NCI-H1048 (cell line): ENCODE measurements at regions not wholly inside any gene's neighbourhood (a gene's known extent, or its start where the extent isn't known, plus 50 kb on each side); places are given as distances from the start of the nearest gene placed in this dataset.
"Not testable (repeated sequence)": the region's sequence is repeated elsewhere in the genome, so short reads cannot be mapped to it uniquely, and the experiment has no call there.

Experiments used
- DNase-seq: peaks from one replicate; lab custom pipeline; 2025; lab: John Stamatoyannopoulos, UW

DNA sequence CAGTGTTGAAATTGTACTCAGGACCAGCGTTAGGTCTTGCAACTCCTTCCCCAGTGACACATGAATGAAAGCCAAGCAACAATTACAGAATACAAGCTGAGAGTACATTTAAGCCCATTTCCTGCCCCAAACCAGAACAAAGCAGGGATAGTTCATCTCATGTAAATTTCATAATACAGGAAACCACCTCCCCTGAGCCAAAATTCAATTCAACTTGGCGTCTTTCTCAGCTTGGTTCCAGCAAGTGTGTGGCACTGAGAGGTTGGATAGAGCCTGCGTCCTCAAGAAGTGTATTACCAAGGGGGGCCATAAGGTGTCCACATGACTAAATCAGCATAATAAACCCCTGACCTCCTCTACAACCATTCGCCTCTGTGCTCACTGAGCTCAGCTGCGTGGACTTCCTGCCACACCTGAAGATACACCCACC, 278.9 kb upstream of the CRY1 start:
- no peak for DNase-seq

DNA sequence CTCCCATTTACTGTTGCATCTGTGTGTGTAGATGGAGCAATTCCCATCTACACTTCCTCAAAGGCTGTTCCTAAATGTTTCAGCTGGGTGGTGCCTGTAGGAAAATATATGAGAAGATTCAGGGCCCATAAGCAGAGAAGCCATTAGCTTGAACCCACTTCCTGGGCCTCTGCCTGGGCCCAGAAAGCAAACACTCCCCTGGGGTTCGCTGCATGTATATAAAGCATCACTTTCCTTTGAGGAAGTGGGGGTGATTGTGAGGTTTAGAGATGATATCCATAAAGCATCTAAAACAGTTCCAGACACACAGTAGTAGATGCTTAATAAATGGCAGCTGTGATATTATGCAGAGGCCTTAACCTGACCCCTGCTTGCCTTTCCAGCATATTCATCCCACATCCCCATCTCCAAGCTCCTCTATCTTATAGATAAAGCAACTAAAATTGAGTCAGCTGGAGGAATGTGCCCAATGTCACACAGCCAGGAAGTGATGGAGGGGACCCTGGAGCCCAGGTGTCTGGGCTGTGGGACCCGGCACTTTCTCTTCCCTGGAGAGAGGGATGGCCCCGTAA, 280.0 kb upstream of the CRY1 start:
- DNase-seq, result no peak

DNA sequence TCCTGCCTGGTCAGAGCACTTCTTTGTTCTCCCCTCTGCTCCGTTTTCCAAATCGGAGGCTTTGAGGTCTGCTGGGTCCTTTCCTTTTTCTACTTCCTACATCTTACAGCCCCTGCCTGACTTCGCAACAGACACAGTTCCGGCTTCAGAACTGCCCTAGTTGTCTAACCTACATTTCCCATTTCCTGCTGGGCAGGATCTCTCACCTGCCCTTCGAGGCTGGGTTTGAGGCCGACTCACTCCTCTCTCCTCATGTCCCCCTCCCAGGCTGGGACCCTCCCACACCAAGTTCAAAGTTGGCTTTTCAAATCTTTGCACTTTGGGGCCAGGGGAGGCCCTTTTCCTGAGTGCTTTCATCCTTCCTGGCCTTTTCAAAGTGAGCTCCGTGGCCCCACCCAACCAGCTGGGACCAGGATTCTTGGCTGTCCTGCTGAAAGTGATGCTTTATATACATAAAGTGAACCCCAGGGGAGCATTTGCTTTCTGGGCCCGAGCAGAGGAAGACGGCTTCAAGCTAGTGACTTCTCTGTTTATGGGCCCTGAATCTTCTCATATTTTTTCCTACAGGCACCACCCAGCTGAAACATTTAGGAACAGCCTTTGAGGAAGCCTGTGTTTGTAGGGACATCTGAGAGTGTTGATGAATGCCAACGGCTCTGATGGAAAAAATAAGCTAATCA, 281.0 kb upstream of the CRY1 start:
- DNase-seq, result no peak

DNA sequence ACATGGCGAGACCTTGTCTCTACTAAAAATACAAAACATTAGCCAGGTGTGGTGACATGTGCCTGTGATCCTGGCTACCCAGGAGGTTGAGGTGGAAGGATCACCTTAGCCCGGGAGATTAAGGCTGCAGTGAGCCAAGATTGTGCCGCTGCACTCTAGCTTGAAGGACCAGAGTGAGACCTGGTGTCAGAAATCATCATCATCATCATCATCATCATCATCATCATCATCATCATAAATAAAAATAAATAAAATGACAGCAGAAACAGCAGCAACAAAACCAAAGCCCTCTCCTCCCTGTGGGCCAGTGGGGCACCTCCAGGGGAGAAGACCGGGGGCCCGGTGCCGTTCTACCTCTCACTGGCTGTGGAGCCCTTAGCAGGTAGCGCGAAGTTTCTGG, 281.9 kb upstream of the CRY1 start:
- DNase-seq, result no peak

DNA sequence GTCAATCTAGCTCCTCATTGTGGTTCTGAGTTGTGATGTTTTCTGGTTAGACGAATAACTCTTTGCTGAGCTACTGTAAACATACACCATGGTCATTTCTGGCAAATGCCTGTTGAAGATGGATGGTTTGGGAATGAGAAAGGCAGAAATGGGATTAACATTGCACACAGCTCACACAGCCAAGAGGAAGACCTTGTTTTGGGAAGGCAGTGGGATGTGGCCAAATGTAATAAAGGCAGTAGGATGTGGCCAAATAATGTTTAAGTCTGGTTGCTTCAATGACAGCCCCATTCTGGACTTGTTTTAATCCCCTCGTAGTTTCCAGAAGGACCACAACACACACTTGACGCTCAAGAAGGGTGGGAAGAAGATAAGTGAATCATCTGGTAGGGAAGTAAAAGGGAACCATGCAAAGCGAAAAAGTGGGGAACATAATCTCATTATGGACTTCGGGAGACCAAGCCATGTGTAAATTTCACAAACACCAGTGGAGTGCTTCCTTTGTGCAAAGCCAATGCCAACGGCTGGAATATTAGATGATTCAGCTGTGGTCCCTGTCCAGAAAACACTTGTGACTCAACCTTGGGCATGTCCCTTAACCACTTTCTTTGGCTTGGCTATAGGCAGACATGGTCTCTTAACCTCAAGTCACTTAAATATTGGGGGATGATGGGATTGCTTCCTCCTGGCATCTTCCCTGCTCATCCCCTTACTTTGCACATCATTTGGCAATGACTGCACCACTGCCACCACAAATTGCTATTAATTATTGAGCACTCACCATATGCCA, 284.4 kb upstream of the CRY1 start:
- DNase-seq, result no peak

DNA sequence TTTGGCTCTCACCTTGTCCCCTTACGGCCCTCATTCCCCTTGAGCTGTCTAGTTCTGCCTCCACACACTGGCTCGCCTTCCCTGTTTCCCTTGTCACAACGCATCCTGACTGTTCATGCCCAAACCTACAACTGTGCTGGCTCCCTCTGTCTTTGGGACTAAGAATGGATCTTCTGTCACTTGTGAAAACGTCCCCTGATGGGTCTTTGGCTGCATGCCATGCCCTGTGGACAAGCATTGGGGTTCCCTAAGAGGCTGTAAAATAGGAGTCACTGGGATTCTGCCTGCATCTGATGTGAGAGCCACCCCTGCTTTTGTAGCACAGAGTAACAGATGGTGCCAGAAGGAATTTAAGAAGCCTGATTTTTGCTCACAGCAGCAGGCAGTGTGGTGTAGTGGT, 285.3 kb upstream of the CRY1 start:
- no peak for DNase-seq

DNA sequence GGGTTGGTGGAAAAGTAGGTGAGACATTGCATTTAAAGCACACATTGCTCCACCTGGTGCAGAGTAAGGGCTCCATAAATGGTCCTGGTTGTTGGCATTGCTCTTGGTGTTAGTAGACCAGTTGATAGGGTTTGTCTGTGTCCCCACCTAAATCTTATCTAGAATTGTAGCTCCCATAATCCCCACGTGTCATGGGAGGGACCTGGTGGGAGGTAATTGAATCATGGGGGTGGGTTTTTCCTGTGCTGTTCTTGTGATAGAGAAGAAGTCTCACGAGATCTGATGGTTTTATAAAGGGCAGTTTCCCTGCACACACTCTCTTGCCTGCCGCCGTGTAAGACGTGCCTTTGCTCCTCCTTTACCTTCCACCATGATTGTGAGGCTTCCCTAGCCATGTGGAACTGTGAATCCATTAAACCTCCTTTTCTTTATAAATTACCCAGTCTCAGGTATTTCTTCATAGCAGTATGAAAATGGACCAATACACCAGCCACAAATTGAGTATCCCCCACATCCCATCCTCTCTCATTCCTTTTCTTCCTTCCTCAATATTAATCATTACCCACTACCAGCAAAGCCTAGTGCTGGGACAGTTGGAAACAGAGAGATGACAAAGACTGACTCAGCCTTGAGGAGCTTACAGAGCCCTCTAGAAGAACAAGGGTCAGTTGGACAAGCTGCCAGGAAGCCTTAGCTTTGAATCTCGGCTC, 285.9 kb upstream of the CRY1 start:
- DNase-seq, result not testable (repeated sequence)

DNA sequence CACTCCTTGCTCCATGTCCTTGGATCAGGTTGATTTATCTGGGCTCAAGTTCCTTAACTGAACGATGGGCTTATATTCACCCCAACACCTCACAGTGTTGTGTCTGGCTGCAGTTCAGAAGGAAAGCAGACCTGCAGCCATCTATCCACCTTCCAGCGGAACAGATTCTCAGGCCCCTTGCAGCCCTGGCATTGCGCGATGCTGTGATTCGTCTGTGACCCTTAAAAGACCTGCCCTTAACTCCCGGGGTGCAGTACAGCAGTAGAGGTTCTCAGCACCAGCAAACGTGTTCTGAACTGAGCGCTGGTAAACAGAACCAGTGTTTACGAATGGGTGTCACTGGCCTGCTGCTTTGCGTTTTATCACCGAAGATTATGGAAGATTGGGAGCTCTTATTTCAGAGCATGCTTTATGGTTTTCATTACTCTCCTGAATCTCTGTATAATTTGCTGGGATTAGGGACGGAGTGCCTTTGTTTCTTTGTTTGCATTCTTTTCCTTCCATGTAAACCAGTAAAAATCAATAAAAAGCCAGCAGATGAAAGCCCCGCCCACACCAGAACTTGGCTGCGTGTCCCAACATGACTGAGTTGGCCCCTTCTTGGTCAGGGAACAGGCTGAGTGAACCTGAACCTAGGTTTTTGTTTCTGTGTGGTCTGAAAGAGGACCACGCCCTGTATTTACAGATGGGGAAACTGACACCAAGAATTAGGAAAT, 286.7 kb upstream of the CRY1 start:
- no peak for DNase-seq

DNA sequence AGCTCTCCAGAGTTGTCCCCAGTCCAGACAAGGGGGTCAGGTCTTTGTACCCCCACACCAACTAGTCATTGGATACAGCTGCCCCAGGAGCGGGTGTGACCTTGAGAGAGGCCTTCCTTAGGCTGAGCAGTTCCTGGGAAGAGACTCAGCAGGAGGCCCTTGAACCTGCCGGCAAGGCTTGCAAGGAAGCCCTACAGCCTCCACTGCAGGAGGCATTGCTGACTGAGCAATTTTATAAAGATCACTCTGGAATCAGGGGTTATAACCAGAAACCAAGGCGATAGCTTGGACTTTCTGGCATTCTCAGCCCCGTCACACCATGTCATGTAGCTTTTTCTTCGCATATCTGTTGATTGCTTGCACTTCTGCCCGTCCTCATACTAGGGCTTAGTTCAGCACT, 291.3 kb upstream of the CRY1 start:
- no peak for DNase-seq

DNA sequence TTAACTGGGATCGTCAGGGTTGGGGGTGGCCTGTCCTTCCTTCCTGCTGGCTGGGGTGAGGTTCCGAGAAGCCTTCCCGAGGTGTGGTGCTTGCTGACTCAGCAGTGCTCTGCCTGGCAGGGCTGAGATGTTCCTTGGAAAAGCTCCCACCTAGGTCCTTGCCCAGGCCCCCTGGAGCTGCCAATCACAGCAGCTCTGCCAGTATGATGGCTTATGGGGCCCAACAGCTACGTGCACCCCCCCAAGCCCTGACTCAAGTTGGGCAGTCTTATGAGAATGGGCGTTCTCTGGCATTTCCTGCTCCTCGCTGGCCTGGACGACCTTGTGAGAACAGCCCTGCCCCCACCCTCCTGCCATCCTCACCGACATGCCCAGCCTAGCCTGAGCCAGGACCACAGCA, 292.2 kb upstream of the CRY1 start:
- no peak for DNase-seq

DNA sequence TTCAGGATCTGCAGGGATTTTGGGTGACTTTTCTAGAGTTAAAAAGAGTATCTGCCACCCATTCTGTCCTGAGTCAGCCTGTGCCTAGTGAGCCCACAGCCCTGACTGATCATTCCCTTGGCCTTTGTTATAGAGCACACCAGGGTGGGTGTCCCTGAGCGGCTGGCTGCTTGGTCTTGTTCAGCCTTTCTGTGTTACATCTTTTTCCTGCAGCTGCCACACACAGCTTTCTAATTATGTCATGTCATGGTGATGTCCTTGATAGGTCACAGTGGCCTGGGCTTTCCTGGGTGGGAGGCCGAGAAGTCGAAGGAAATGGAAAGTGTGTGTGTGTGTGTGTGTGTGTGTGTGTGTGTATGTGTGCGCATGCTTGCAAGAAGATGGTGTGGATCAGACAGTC, 293.2 kb upstream of the CRY1 start:
- DNase-seq, result no peak

DNA sequence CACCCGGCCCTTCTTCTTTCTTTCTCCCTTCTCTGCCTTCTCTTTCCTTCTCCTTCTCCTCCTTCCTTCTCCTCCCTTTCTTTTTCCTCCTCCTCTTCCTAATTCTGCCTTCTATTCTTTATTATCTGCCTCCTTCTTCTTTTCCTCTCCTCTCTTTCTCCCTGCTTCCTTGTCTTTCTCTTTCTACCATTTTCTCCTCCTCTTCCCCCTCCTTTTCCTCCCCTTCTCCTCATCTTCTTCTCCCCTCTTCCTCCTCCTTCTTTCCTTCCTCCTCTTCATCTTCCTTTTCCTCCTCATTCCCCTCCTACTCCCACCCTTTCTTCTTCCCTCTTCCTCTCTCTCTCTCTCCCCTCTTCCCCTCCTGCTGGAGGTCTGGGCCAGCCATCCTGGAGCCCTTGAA, 294.9 kb upstream of the CRY1 start:
- no peak for DNase-seq

DNA sequence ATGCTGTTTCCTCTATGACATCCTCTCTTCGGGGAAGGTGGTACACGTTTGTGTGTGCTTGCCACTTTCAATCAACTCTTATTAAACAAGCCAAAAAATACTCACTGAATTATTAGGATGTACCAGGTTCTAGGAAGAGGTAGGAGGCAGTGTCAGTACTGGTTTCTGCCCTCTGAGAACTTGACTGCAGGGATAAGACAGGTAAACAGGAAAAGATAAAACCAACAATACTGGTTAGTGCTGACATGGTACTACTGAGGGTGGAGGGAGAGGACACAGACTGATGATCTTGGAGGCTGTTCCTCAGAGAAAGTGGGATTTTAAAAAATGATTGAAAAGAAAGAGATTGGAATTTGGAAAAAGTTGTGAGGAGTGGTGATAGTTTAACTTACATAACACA, 295.2 kb upstream of the PWP1 start:
- DNase-seq, result no peak

DNA sequence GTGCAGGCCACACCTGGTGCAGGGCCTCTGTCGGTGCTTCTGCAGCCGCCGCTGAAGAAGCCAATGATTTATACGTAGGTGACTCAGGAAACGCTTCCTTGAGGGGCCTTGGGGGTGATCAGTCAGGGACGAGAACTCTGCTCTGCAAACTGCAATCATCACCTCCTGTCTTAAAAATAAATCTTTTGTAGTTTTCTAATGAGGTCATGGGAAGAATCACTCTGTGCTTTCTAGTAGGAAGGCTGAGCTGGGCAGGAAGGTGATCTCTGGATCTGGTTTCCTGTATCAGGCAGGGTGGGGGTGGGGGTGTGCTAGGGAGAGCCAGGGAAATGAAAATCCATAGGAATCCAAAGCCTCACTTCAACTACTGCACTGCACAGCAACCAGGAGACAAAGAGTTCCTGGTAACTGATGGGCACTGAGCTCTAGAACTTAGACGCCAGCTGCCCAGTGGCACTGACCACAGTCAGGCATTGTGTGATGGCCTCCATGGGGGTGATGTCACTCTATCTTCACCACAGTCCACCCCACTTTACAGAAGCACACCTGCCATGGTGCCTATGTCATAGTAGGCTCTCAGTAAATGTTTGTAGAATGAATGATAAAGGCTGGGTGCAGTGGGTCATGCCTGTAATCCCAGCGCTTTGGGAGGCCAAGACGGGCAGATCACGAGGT, 292.4 kb upstream of the PWP1 start:
- DNase-seq, result no peak

DNA sequence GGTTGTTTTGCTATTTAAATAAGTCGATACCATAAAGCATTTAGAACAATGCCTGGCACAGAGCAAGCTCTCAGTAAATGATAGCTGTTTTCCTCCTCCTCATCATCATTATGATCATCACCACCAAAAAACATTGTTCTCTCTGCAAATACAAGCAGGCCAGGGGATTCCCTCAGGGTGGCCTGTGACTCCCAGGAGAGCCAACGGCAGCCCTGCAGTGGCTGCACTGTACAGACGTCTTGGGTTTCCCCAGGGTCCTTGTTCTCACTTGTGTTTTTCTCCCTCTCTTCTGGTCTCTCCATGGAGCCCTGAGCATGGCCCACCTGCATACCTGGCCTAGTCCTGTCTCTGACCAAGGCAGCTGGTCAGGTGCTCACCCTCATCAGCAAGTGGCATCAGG, 290.9 kb upstream of the PWP1 start:
- DNase-seq, result no peak

DNA sequence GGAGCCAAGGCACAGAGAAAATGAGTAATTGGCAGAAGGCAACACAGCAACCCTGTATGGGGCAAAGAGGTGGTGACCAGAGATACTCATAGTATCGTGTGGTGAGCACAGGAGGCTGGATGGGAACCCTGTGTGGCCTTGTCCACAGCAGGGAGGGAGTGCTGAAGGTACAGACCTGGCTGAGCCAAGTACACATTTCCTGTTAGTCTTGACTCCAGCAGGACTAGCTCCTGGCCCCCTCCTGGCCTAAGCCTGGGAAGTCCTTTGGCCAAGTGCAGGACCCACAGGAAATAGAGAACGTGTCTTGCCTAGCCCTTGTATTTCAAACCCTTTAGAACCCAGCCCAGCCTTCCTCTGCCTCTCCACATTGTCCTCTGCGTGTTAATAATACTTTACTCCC, 289.8 kb upstream of the PWP1 start:
- no peak for DNase-seq

DNA sequence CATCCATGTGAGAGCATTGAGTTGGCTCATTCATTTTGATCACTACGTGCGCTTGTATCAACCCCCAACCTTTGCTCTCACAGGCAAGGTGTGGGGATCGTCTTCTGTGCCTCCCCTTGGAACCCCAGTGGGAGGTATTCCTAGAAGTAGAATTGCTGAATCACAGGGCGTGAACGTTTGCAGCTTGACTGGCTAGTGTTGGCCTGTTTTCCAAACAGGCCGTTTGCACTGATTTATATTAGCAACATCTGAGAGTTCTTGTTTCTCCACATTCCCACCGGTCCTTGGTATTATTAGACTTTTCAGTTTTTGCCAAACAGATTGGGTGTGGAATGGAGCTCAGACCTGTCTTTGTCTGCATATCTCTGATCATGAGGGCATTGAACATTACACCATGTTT, 288.6 kb upstream of the PWP1 start:
- no peak for DNase-seq

DNA sequence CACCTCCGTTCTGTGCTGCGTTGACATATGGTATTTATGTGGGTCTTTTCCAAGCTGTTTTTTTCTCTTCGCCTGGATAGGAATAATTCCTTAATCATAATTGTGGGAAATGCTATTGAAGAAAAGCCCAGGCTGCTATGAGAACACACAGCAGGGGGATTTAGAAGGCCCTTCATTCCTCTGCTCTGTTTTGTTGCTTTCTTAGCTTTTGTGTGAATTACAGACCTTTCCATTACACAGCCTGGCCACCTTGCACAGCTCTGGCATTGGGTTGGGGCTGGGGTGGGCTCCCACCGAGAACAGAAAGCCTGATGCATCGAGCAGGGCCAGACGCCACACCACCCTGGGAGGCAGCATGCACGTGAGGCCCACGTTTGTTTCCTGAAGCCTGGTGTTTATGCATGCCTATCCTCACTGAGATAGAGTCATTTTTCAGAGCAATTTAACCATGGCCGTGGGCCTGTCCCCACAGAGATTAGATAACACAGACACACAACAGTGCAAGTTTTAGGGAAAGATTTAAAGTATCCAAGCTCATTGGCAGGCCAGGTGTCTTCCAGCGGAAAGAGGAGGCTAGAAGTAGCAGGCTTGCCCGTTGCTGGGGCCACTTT, 287.6 kb upstream of the PWP1 start:
- DNase-seq, result no peak

DNA sequence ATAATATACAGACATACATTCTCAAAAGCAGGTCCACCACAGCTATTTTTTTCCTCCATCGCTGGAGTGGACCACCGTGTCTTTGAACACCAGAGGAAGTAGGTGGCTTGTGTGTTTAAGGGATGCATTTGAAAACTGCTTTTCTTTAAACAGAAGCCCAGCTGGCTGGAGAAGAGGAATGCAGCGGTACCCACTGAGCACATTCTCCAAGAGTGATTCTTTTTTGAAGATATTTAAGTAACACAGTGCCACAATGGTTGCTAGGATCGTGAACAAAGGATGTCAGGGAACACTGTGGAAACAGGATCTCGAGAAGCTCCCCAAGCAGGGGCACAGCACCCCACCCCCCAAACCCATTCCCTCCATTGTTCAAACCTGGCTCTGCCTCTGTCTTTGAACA, 286.6 kb upstream of the PWP1 start:
- DNase-seq, result no peak

DNA sequence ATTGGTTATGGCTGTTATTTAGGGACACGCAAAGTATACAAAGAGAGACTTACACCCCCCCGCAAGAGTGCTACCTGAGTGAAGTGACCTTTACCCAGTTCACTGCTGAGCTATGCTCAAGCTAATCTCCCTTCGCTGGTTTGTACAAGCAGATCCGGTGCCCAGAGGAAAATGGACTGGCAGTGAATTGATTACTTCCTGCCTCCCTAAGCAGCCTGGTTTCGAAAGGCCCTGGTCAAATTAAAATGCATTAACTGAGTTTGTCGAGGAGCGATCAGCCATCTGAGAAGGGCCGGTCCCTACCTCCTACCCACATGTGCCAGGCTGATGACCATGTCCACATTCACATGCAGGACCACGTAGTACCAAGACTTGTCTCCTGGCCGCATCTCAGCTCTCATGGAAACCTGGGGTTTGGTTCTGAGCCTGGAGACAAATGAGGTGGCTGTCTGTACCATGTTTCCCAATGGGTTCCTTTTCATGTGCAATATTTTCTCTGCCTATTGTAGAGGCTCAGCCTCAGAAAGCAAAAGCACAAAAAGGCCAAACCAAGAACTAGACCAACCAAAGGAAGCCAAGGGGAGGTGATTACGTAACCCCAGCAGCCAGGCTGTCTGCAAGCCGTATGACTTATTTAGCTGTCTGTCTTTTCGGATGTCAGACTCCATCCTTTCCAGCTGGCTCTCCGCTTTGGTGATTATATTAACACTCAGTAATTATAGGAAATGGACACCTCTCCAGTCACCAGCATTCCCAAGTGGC, 284.7 kb upstream of the PWP1 start:
- DNase-seq, result no peak
